CD4-positive, alpha-beta T cell treated with Interferon gamma for 1 hour (primary cell): ENCODE measurements at regions not wholly inside any gene's neighbourhood (a gene's known extent, or its start where the extent isn't known, plus 50 kb on each side); places are given as distances from the start of the nearest gene placed in this dataset.

Experiments
- DNase-seq: peaks from one replicate; pipeline ENCODE4 v3.0.0-alpha.2; 2020

DNA sequence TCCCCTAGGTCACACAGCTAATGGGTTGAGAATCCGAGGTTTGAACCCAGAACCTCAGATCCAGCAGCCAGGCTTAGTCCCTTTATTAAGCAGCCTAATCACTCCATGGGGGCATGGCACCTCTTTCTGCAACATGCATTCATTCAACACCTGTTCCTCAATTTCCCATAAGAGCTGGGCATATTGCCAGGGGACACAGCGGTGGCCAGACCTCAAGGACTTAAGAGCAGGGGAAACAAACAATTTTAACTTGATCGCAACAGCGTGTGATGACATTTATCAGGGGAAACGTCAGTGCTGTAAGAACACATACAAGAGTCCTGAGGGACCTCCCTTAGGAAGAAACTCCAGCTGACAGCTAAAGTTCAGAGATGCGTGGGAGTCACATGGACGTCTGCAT lies 267.4 kb upstream of the CDH4 start:
- no peak for DNase-seq

DNA sequence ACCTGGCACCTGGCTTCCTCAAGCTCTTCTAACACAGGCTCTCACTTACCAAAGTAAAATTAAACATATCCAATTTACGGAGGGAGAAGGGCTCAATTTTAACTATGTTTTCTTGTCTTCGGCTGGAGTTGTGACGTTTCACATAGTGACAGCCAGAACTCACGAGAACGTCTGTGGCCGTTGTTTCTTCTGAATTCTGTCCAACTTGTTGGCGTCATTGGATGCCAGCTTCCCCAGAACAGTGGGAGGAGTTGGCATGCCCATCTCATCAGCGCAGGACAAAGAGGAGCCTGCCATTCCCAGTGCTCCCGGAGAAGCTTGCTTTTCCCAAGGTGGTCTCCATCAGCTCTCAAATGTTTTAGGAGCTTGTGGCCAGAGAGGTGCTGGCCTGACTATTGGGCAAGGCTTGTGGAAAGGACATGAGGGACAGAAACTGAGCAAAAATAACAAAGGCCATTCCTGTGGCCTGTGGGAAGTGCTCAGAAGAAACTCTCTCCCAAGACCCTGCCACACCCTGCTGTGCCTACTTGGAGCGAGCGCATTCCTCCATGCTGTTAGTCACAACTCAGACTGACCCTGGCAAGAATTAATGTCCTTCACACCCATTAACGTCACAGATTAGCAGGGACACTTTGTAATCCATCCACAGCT lies 265.4 kb upstream of the CDH4 start:
- DNase-seq: no peak

DNA sequence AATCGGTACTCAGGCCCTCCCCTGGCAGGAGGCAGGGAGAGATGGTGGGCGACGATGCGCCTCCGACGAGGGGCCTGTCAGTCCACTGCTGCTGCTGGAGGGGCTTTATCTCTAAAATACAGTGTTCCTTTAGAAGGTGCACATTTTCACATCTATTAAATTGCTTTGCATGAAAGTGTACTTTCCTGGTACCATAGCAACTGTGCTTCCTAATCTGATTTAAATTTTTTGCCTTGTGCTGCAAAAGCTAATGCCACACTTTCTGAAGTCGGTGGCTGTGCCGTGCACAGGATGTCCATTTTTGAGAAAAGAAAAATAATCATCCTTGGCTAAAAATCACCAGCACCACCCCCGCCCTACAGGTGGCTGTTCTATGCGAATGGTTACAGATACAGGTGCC lies 262.0 kb upstream of the CDH4 start:
- no peak for DNase-seq

DNA sequence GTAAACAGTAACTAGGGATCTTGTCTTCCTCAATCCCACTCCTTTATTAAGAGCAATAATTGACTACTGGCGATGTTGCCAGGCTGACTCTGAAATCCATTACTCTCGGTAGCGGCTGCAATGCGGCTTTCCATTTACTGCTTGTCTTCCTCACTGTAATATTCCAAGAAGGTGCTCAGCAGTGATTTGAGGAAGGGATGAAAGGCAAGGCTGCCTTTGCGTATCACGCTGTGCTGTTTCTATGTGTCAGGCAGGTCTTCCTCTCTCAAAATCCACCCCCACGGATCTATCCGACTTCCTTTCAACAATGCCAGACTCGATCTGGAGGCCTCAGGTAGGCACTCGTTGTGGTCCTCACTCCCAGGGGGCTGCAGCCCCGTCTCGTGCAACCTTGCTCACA lies 261.4 kb upstream of the CDH4 start:
- DNase-seq: no peak

DNA sequence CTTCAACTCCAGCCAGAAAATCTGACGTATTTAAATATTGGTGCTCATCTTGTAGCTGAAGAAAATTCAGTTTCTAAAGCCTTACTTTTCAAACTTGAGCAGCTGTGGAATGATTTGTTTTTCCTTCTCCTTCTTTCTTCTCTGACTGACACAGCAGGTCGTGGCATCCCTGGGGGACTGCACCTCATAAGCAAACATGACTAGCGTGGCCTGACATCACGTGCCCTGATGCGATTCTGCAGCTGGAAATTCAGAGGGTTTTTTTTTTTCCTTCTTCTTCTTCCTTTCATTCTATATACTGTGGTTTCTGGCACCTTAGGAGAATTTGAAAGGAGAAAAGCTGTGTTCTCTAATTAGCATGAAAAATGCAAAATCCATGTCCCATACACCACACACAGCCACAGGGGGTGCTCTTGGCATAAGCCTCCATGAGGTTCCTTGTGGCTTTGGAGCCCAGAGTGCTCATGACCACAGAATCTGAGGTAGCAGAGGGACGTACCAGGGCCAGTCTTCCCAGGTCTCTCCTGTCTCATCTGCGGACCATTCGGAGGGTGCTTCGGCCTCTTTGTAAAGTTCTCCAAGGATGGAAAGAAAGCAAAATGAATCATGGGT lies 258.5 kb upstream of the CDH4 start:
- DNase-seq: no peak

DNA sequence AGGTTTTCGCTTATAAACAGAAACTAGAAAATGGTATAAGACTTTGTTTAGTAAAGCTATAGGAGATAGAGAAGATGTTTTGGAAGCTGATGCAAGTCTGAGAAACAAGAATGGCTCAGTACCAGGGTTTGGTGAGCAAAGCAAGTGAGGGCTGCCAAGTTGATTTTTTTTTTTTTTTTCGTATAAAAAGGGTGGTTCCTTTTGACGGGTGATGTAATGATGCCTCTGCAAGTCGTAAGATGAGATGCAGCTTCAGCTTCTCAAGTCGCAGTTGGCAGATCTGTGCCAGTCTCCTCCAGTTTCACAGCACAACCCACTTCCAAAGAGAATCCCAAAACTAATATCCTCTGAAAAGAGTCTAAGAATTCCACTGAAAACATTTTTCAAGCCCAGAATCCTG lies 252.8 kb upstream of the CDH4 start:
- no peak for DNase-seq

DNA sequence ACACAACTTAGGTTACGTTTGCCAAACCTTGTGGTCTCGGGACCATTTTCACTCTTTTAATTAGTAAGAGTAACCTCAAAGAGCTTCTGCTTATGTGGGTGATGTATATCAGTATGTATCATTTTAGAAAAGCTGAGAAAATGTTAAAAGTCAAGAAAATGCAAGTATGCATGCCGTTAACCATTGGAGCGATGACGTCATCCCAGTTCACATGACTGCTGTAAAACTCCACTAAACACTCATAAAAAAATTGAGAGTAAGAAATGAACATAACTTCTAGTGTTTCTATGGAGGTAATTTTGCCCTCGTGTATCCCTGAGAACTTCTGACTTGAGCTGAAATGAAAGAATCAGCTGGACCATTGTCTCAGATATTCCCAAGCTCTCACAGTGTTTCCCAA lies 250.0 kb upstream of the CDH4 start:
- no peak for DNase-seq

DNA sequence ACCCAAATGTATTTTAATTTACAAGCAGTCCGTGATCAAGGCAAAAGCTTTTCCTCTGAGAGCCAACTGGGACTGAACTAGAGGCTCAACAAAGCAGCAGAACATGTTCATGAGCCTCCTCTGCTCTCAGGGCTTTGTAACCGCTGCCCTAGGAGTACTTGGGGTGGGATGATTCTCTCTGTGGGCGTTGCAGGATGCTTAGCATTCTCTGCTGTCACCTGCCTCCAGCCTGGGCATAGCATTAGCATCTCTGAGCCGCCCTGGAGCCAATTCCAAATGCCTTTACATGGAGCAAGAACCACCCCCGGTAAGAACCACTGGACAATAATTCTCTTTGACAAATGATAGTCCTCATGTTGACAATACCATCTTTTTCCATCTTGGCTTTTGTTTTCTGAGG lies 237.6 kb upstream of the CDH4 start:
- DNase-seq: no peak

DNA sequence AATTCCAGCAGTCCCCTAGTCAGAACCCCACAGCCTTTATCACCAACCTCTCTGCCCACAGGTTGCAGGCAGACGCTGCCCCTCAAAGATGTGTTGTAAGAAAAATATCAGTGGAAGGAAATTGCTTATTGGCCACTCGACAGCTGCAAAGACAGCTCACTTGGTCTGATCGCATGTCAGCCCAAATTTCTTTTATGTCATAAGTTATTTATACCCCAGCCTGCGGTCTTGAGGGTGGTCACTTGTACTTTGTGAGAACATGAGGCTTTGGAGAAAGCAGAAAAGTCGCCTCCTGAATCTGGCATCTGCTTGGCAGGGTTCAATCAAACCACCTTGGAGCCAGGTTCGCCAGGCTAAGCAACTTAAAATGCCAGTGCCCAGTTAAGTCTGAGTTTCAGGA lies 236.5 kb upstream of the CDH4 start:
- no peak for DNase-seq

DNA sequence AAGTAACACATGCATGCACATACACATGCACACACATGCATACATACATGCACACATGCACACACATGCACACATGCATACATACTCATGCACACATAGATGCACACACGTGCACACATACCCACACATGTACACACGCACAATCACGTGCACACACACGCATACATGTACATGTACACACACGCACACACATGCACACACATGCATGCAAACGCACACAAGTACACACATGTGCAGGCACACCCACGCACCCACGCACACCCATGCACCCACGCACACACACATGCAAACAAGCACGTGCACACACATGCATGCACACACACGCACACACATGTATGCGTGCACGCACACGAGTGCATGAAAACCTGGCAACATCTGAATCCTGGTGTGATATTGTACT lies 232.7 kb upstream of the CDH4 start:
- no peak for DNase-seq

DNA sequence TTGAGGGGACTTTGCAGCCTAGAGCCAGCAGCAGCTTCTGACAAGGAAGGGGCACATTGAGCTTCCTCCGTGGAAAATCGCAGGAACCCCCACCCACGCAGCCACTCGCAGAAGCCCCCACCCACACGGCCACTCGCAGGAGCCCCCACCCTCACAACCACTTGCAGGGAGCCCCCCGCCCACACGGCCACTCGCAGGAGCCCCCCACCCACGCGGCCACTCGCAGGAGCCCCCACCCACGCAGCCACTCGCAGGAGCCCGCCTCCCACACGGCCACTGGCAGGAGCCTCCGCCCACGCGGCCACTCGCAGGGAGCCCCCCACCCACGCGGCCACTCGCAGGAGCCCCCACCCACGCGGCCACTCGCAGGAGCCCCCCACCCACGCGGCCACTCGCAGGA lies 228.4 kb upstream of the CDH4 start:
- DNase-seq: no peak

DNA sequence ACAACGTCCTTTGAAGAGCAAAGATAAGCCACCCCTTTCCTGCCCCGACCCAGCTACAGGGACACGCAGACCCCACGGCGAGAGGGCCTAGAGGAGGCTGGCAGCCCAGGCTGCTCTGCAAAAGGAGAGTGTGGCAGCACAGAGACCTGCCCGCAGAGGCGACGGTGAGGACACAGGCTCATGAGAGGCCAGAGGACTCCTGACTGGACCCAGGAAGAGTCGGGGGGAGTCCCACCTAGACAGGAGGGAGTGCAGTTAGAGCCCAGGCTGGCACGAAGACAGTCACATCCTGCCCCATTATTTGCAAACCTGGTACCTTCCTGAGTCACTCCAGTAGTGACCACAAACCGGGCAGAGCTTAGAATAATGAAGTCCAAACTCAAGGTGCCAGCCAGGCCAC lies 227.7 kb upstream of the CDH4 start:
- DNase-seq: no peak

DNA sequence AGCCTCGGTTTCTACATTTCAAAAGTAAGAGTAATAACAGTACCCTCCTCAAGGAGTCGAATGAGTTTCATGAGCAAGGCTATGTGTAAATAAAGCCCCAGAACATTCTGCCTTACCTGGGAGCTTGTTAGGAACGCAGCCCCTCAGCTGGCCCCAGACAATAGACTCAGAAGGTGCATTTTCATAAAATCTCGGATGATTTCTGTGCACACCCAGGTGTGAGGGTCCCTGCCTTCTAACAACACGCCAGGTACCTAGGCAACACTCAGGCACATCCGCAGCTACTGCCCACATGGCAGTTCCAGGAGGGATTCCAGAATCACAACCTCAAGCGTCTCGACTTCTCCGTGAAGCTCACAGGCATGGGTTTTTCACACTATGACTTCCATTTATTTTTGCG lies 226.5 kb upstream of the CDH4 start:
- DNase-seq: no peak

DNA sequence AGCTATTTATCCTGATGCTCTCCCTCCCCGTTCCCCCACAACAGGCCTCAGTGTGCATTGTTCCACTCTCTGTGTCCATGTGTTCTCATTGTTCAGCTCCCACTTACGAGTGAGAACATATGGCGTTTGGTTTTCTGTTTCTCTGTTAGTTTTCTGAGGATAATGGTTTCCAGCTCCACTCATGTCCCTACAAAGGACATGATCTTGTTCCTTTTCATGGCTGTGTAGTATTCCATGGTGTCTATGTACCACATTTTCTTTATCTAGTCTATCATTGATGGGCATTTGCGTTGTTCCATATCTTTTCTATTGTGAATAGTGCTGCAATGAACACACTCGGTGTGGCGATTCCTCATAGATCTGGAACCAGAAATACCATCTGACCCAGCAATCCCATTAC lies 225.9 kb upstream of the CDH4 start:
- no peak for DNase-seq

DNA sequence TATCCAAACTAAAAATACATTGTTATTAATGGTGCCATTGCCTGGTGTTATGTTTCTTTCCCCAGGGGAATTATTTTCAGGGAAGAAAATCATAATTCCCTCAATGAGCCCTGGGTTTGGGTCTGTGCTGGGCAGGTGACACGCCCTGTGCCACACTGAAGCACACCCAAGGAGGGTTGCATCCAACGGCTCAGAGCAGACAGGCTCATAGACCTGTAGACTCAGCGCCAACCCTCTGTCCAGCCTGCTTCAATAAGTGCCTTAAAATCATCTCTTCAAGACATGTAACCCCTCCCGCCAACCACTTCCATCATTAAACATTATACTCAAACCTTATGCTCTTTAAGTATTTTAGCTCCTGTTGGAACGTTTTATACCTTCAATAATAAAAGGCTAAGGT lies 225.3 kb upstream of the CDH4 start:
- DNase-seq: no peak

DNA sequence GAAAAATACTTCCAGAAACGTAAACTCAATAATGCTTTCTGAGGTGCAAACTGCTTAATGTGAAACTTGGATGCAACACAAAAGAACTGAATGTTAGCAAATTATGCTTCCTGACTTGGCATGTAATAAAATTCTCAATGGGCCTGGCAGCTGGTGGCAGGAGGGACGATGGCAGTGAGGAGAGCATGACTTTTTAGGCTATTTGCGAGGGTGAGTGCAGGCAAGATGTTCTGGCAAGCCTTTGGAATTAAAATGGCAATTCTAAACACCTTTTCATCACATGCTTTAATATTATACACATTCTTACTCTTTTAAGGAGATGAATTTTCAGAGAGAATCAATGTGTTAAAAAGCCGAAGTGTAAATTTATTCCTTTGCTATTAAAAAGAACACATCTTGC lies 224.8 kb upstream of the CDH4 start:
- DNase-seq: no peak

DNA sequence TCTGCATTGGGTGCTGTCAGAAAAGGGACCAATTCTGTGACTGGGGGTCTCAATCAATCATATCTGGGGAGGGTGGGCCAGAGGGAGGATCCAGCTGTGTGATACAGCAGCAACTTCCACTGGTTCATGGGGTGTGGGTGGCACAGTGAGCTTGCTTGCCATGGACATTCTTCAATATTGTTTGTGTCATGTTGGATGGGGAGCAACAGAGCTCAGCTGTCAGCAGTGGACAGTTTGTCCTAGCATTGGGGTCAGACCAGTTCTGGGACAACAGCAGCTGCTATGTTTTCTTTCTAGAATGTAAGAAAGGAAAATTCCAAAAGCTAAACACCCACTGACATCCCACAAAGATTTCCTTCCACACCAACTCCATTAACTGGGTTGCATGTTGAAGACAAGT lies 221.9 kb upstream of the CDH4 start:
- DNase-seq: no peak

DNA sequence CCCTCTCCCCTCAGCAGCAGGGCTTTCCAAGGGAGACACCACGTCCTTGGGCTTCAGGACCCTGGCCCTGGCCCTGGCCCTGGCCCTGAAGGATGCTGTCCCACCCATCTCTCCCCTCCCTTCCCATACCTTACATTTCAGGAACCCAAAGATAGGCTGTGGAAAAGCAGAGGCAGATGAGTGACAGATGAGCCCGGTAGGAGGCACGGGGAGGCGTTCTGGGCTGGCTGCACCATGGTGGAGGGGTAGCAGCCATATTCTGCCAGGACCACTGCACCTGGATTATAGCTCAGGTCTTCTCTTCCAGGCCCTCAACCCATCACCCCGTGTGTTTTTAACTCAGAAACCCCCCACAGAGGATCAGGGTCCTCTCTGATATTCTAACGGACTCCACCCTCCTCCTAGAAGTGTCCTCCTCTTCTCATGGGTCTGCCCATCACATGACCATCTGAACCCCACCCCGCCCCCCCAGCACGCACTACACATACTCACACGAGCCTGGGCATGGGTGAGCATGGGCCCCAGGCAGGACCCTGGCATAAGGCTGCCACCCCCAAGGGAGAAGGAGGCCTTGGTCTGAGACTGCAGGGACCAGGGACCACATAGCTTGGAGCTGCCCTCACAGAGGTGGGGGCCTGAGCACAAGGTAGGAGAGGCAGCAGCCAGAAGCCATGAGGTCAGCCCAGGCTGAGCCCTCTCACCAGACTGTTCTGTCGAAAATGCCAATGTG lies 220.8 kb upstream of the CDH4 start:
- no peak for DNase-seq

DNA sequence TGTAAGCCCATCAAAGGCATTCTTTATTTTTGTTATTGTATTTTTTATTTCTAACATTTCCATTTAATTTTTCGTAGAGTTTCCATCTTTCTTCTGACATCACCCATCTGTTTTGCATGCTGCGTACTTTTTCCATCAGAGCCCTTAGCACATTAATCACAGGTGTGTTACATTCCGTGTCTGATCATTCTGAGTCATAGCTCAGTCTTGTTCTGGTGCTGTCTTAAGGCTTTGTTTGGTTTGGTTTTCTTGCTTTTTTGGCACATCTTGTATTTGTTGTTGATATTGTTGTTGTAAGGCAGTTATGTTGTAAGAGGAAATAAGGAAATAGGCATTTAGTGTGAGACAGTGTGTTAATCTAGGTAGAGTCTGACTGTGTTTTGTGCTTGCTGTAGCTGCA lies 214.6 kb upstream of the CDH4 start:
- no peak for DNase-seq

DNA sequence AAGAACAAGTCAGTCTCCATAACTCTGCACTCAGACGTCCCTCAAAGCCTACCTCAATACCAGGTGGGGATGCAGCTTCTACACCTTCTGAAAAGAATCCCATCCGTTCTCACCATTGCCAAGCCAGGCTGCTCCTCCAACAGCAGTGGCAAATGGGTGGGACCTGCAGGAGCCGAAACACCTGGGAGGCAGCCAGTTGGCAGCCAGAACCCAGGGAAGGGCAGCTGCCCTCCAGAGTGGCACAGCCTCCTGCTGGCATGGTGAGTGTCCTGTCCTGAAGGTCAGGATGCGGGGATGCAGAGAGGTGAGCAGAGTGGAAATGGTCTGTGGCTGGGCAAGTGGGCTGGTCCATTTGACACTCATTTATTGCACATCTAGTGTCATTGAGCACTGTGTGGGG lies 210.6 kb upstream of the CDH4 start:
- no peak for DNase-seq

DNA sequence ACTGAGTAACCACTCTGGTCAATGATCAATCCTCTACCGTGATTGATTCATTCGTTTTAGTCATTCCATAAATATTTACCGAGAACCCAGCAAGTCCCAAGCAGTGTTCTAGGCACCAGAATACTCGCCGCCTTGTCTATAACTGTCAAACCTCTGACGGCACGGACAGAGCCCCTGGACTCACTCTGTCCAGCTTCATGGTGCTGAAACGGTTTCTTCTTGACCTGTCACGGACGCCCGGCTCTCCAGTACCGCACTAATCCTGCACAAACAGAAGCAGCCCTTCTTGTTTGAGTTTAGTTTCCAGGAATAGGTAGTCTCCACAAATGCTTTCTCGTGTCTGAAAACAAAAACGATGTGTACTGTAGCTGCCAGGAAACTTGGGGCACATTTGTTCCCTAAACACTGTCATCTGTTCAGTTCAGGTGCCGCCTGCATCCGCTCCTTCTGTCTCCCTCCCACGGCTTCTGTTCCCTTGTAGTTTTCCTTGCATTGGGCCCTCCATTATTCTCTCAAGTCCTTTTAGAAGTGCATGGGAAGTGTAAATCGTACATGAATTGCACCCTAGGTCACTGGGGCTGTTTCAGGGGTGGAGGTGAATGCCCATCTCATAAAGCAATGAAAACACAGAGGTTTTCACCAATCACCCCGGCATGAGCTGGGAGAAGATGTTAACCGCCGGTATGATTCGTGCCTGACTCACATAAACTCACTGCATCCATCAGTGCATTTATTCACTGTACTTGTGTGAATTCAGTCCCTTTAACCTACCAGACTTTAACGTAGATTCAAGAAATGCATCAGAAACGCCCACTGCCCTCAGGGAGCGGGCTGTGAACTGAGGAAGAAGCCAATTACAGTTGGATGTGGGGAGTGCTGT lies 209.3 kb upstream of the CDH4 start:
- DNase-seq: no peak

DNA sequence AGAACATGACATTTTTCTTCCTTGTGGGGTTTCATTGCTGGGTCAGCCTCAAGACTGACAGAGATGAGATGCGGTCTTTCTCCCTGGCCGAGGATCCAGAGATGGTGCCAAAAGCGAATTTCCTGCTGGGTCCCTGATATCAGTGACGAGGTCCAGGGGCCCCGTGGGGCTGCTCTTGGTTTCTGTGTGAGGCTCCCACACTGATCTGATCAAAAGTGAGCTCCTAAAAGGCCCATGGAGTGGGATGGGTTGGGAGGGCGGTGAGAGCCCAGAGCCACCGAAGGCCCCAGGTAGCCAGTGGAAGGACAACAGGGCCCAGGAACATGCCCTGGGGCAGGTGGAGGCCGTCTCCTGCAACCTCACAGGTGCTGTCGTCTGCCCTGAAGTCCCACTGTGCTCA lies 208.4 kb upstream of the CDH4 start:
- DNase-seq: no peak

DNA sequence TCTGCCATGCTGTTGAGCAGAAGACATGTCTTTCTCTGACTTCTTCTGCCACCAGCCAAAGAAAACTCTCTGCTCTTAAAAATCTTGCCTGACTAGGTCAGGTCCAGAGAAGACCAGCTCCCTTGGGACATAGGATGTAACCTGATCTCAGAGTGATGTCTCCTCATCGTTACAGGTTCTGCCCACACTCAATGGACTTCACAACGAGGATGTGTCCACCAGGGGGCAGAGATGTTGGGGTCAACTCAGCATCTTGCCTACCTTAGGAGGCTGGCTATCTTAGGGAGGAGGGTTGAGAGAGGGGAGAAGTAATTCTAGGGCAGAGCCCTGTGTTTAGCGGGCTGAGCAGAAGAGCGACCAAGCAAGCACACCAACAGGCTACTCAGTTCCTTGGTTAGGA lies 207.6 kb upstream of the CDH4 start:
- DNase-seq: no peak

DNA sequence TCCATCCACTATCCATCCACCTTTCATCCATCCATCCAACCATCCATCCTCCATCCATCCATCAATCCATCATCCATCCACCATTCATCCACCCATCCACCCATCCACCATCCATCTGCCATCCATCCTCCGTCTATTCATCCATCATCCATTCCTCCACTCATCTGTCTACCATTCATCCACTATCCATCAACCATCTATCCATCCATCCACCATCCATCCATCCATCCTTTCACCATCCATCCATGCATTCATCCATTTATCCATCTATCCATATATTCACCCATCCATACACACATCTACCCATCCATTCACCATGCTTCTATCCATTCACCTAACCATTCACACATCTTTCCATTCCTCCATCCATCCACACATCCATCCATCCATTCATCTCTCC lies 207.0 kb upstream of the CDH4 start:
- DNase-seq: no peak
